HG03095 (cell line): ENCODE measurements at regions not wholly inside any gene's neighbourhood (a gene's known extent, or its start where the extent isn't known, plus 50 kb on each side); places are given as distances from the start of the nearest gene placed in this dataset.
"Not testable (repeated sequence)": the region's sequence is repeated elsewhere in the genome, so short reads cannot be mapped to it uniquely, and the experiment has no call there.

ENCODE experiments used
- ATAC-seq: cut with Tn5 transposase; IDR thresholded peaks from one replicate; pipeline ENCODE4 v1.9.1; 2021; ENCODE audit warnings: moderate library complexity; ENCODE audit not compliant: unreplicated experiment

GRCh38 chr15:62658498-62658897 lies 384.0 kb upstream of the TPM1 start:
- ATAC-seq = no peak

GRCh38 chr15:62663547-62663946 lies 379.0 kb upstream of the TPM1 start:
- no peak for ATAC-seq

- ATAC-seq = no peak
Observed at GRCh38 chr15:62665449-62665848, 377.1 kb upstream of the TPM1 start.

- ATAC-seq = no peak
Observed at GRCh38 chr15:62666046-62666445, 376.5 kb upstream of the TPM1 start.

GRCh38 chr15:62672268-62672667 lies 370.3 kb upstream of the TPM1 start:
- ATAC-seq = no peak

- no peak for ATAC-seq
Observed at GRCh38 chr15:62676891-62677290, 365.7 kb upstream of the TPM1 start.

- ATAC-seq = no peak
Observed at GRCh38 chr15:62681939-62682896, 360.3 kb upstream of the TPM1 start.

- not testable (repeated sequence) for ATAC-seq
Observed at GRCh38 chr15:62683192-62683591, 359.4 kb upstream of the TPM1 start.

GRCh38 chr15:62684123-62684808 lies 358.3 kb upstream of the TPM1 start:
- no peak for ATAC-seq

- no peak for ATAC-seq
Observed at GRCh38 chr15:62691008-62691407, 351.5 kb upstream of the TPM1 start.

- ATAC-seq = no peak
Observed at GRCh38 chr15:62697636-62698035, 344.9 kb upstream of the TPM1 start.

- ATAC-seq = no peak
Observed at GRCh38 chr15:62698646-62699045, 343.9 kb upstream of the TPM1 start.

- ATAC-seq = no peak
Observed at GRCh38 chr15:62706317-62706716, 336.2 kb upstream of the TPM1 start.

- ATAC-seq = no peak
Observed at GRCh38 chr15:62708470-62708869, 334.1 kb upstream of the TPM1 start.

- no peak for ATAC-seq
Observed at GRCh38 chr15:62709261-62709660, 333.3 kb upstream of the TPM1 start.

GRCh38 chr15:62711691-62712454 lies 330.7 kb upstream of the TPM1 start:
- no peak for ATAC-seq

GRCh38 chr15:62712455-62712839 lies 330.1 kb upstream of the TPM1 start:
- ATAC-seq = no peak

- ATAC-seq = no peak
Observed at GRCh38 chr15:62715946-62716345, 326.6 kb upstream of the TPM1 start.

- ATAC-seq = no peak
Observed at GRCh38 chr15:62717496-62717895, 325.1 kb upstream of the TPM1 start.

GRCh38 chr15:62719316-62719715 lies 323.2 kb upstream of the TPM1 start:
- ATAC-seq = no peak

GRCh38 chr15:62722237-62722636 lies 320.3 kb upstream of the TPM1 start:
- no peak for ATAC-seq
